GM23248 (cell line): ENCODE measurements at regions not wholly inside any gene's neighbourhood (a gene's known extent, or its start where the extent isn't known, plus 50 kb on each side); places are given as distances from the start of the nearest gene placed in this dataset.

Experiments used
- EZH2 ChIP-seq: fragments of 200-600 bp; sonication (generic); IDR thresholded peaks from 2 replicates; pipeline ENCODE4 v1.6.1; 2018; ENCODE audit warnings: antibody characterized with exemption, mild to moderate bottlenecking; ENCODE audit not compliant: insufficient read depth, poor library complexity, severe bottlenecking
- EZH2phosphoT487 ChIP-seq: fragments of 200-600 bp; sonication (generic); IDR thresholded peaks from 2 replicates; pipeline ENCODE4 v1.6.1; 2018; ENCODE audit warnings: antibody characterized with exemption, moderate library complexity, mild to moderate bottlenecking, low read depth; ENCODE audit not compliant: insufficient read depth

DNA sequence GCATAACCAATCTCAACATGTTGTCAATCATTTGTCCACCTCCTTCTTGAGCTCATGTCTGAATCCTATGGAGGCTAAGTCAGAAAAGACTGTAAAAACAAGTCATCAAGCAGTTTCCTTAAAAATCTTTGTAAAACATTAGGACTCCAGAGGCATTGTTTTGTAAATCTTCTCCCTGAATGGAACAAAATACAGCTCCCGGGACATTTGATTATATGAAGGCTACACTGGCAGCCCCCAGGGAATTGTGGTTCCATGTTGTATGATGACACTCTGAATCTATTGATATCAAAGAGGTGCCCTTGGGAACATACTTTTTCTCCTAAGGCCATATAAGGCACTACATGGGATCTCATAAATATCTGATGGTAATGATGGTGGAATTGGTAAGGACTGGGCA, 83.2 kb upstream of the NUDT12 start:
- no peak for TF ChIP-seq EZH2
- TF ChIP-seq EZH2phosphoT487: no peak
